ENCODE measurements at regions not wholly inside any gene's neighbourhood (a gene's known extent, or its start where the extent isn't known, plus 50 kb on each side); places are given as distances from the start of the nearest gene placed in this dataset.

- CTCF ChIA-PET = no interaction called here
- POLR2A ChIA-PET = no interaction called here
Observed at GRCh38 chr2:121033461-121033996, 251.5 kb downstream of the TFCP2L1 start.

- ChIA-PET POLR2A (no interaction called here), CTCF (no interaction called here)
Observed at GRCh38 chr2:121034551-121034950, 250.5 kb downstream of the TFCP2L1 start.

DNA sequence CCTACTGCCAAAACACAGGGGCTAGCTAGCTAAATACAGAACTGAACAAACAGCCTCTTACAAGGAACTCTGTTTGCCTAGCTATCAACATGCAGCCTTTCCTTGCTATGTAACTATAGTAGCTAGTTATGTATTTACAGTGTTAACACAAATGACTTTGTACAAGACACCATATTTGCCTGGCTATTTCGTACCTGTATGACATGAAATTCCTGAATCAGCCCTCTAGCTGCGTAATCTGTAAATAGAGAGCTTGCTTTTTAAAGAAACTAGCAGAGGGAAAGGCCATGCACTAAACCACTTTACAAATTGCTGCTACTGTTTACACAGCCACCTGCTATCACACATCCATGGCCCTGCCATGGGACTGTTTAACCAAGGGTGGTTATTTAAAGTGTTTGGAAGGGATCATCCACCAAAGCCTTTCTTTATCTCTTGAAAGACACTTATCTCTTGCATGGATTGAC lies 248.7 kb downstream of the TFCP2L1 start:
- ChIA-PET CTCF (no interaction called here), POLR2A (no interaction called here)

- CTCF ChIA-PET = no interaction called here
- POLR2A ChIA-PET = no interaction called here
Observed at GRCh38 chr2:121037480-121037879, 247.5 kb downstream of the TFCP2L1 start.

GRCh38 chr2:121038031-121038430 lies 247.0 kb downstream of the TFCP2L1 start:
- ChIA-PET POLR2A (no interaction called here), CTCF (no interaction called here)

GRCh38 chr2:121038431-121038830 lies 246.6 kb downstream of the TFCP2L1 start:
- CTCF ChIA-PET = no interaction called here
- POLR2A ChIA-PET = no interaction called here

GRCh38 chr2:121038891-121039616 lies 245.9 kb downstream of the TFCP2L1 start:
- ChIA-PET POLR2A (no interaction called here), CTCF (no interaction called here)

DNA sequence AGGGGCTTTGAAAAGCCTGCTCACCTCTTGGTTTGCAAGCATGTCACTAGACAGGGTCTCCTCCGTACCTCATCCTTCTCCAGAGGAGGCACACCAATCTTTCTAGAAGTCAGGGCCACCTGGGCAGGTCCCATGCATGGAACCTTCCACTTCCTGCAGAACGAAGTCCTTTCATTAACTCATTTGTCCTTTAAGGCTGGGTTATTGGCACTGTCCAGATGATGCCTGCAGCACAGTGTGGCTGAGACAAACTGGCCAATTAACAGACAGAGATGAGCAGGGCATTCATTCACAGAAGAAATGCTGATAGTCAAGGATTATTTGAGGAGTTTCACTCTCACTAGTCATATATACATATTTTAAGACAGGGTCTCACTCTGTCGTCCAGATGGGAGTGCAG lies 245.3 kb downstream of the TFCP2L1 start:
- CTCF ChIA-PET = no interaction called here
- POLR2A ChIA-PET = no interaction called here

GRCh38 chr2:121041516-121041915 lies 243.5 kb downstream of the TFCP2L1 start:
- POLR2A ChIA-PET = no interaction called here
- CTCF ChIA-PET = no interaction called here

GRCh38 chr2:121043061-121043826 lies 241.8 kb downstream of the TFCP2L1 start:
- ChIA-PET POLR2A (no interaction called here), CTCF (no interaction called here)

DNA sequence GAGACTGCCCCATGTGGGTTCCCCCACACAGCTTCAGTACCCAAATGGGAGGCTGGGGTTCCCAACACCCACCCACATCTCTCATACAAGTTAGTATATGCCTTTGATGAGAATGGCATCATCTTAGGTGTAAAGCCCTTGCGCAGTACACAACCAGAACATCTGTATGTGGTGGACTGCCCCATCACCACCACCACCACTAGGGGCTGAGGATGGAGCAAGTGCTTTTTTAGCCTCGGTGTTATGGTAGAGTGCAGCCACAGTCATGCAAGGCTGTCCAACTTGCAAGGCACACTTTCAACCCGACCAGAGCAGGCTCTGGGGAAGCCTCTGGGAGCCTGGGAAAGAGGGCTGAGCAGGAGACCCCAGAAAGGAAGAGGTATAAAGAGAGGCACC lies 241.2 kb downstream of the TFCP2L1 start:
- ChIA-PET POLR2A (no interaction called here), CTCF (no interaction called here)

- ChIA-PET CTCF (no interaction called here), POLR2A (no interaction called here)
Observed at GRCh38 chr2:121044412-121044811, 240.6 kb downstream of the TFCP2L1 start.

DNA sequence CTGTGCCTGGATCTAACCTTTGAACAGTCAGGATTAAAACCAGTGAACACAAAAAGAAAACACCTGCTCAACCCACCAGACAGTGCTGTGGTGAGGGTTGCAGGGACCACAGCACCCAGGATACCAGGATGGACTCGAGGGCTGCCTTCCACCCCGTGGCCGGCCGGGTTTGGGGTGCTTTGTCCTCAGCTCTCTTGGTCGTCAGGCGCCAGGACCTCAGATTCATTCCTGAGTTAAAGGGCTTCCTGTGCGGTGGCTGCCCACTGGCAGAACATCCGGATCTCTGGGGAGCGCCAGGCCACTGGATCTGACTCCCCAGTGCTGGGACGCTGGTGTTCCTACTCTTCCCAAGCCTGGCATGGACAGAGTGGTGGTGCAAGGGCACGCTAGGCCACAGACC lies 239.8 kb downstream of the TFCP2L1 start:
- ChIA-PET CTCF (no interaction called here), POLR2A (no interaction called here)

- ChIA-PET CTCF (no interaction called here), POLR2A (no interaction called here)
Observed at GRCh38 chr2:121046335-121046734, 238.7 kb downstream of the TFCP2L1 start.

- ChIA-PET CTCF (no interaction called here), POLR2A (no interaction called here)
Observed at GRCh38 chr2:121047383-121047782, 237.6 kb downstream of the TFCP2L1 start.

GRCh38 chr2:121049131-121049530 lies 235.9 kb downstream of the TFCP2L1 start:
- POLR2A ChIA-PET = no interaction called here
- CTCF ChIA-PET = no interaction called here

DNA sequence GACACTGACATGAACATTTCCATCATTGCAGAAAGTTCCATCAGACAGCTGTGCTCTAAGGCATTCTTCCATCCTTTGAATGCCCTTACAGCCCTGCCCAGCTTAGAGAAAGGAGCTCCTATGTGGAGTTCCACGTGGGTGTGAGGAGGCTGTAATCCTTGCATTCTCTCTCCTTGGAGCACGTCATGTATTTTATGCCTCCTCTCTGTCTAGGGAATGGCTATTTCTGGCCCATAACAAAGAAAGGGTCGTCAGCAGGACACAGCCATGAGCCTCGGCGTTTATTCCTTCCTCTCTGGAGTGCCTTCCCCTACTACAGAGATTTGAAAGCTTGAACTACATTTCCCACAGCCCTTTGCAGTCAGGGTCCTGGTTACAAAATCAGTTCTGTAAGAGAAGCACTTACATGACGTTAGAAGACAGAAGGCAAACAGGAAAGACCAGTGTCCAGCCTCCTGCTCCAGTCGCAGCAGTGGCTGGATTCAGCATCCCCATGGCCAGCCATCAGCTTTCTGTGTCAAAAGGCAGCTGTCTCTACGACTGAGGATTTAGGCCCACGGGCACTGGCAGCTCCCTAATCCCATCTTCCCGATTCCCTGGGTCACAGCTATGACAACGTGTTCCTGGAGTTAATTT lies 234.9 kb downstream of the TFCP2L1 start:
- ChIA-PET POLR2A (no interaction called here), CTCF (no interaction called here)

- ChIA-PET POLR2A (no interaction called here), CTCF (no interaction called here)
Observed at GRCh38 chr2:121051311-121051710, 233.7 kb downstream of the TFCP2L1 start.

GRCh38 chr2:121052023-121052422 lies 233.0 kb downstream of the TFCP2L1 start:
- CTCF ChIA-PET = no interaction called here
- POLR2A ChIA-PET = no interaction called here

GRCh38 chr2:121052521-121052920 lies 232.5 kb downstream of the TFCP2L1 start:
- ChIA-PET POLR2A (no interaction called here), CTCF (no interaction called here)

- CTCF ChIA-PET = no interaction called here
- POLR2A ChIA-PET = no interaction called here
Observed at GRCh38 chr2:121055088-121055487, 229.9 kb downstream of the TFCP2L1 start.
